ENCODE measurements at regions not wholly inside any gene's neighbourhood (a gene's known extent, or its start where the extent isn't known, plus 50 kb on each side); places are given as distances from the start of the nearest gene placed in this dataset.

- TF ChIP-seq, protein P1, sequence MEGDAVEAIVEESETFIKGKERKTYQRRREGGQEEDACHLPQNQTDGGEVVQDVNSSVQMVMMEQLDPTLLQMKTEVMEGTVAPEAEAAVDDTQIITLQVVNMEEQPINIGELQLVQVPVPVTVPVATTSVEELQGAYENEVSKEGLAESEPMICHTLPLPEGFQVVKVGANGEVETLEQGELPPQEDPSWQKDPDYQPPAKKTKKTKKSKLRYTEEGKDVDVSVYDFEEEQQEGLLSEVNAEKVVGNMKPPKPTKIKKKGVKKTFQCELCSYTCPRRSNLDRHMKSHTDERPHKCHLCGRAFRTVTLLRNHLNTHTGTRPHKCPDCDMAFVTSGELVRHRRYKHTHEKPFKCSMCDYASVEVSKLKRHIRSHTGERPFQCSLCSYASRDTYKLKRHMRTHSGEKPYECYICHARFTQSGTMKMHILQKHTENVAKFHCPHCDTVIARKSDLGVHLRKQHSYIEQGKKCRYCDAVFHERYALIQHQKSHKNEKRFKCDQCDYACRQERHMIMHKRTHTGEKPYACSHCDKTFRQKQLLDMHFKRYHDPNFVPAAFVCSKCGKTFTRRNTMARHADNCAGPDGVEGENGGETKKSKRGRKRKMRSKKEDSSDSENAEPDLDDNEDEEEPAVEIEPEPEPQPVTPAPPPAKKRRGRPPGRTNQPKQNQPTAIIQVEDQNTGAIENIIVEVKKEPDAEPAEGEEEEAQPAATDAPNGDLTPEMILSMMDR (IDR thresholded peaks at IDR 0.05; ENCODE audit: insufficient read depth, low read length): no peak
- TF ChIP-seq GABPA (IDR thresholded peaks at IDR 0.05; ENCODE audit: low read depth): no peak
- TF ChIP-seq POLR2AphosphoS5 (IDR thresholded peaks at IDR 0.05; ENCODE audit: low read depth): no peak
Observed at GRCh38 chr7:14069961-14070360, 80.5 kb upstream of the ETV1 start.

Data from HL-60 (cell line).